PFSK-1 (cell line): ENCODE measurements at regions not wholly inside any gene's neighbourhood (a gene's known extent, or its start where the extent isn't known, plus 50 kb on each side); places are given as distances from the start of the nearest gene placed in this dataset.

Experiments
- POLR2AphosphoS5 ChIP-seq: IDR thresholded peaks from 2 replicates; pipeline ENCODE4 v1.6.1; 2012; ENCODE audit warnings: low read depth, mild to moderate bottlenecking, control low read depth, low read length, moderate library complexity
- REST ChIP-seq, 2 experiments: IDR thresholded peaks; 2 replicates each; pipeline versions ENCODE4 v1.6.1 to v1.8.0; 2011 to 2012; ENCODE audit warnings: low read depth in 2 of 2, low read length in 2 of 2, control low read depth in 1 of 2, inconsistent platforms in 1 of 2, mild to moderate bottlenecking in 1 of 2, moderate library complexity in 1 of 2; ENCODE audit not compliant: insufficient read depth in 1 of 2
- SIN3A ChIP-seq: IDR thresholded peaks from 2 replicates; pipeline ENCODE4 v1.6.1; 2012; ENCODE audit warnings: mild to moderate bottlenecking, low read length, moderate library complexity, borderline replicate concordance; ENCODE audit not compliant: insufficient read depth
- TAF1 ChIP-seq: IDR thresholded peaks from 2 replicates; pipeline ENCODE4 v1.6.1; 2012; ENCODE audit warnings: low read length, control low read depth, borderline replicate concordance; ENCODE audit not compliant: insufficient read depth

GRCh38 chr5:158599157-158599556 lies 500.6 kb downstream of the EBF1 start:
- TF ChIP-seq TAF1 (no peak), POLR2AphosphoS5 (no peak), REST (IDR thresholded peaks at IDR 0.05; ENCODE audit: insufficient read depth in 1 of 2, low read depth in 2 of 2, low read length in 2 of 2) (no peak), SIN3A (no peak)
